H9 (cell line): ENCODE measurements at regions not wholly inside any gene's neighbourhood (a gene's known extent, or its start where the extent isn't known, plus 50 kb on each side); places are given as distances from the start of the nearest gene placed in this dataset.

Experiments
- DNase-seq: peaks from one replicate; pipeline ENCODE4 v3.0.0-alpha.2; 2017
- H2AFZ ChIP-seq: one replicate; pipeline ENCODE4 v1.6.1; 2013; ENCODE audit warnings: mild to moderate bottlenecking, low read length, control low read depth, moderate library complexity
- H2AK5ac ChIP-seq: 2 replicates; pipeline ENCODE4 v1.6.1; 2013; ENCODE audit warnings: low read length, control low read depth, mixed read lengths; ENCODE audit not compliant: insufficient read length
- H2BK120ac ChIP-seq: one replicate; pipeline ENCODE4 v1.6.1; 2013; ENCODE audit warnings: low read depth, mild to moderate bottlenecking, low read length, control low read depth, inconsistent platforms; ENCODE audit not compliant: poor library complexity, severe bottlenecking
- H2BK12ac ChIP-seq: 2 replicates; pipeline ENCODE4 v1.6.1; 2013; ENCODE audit warnings: low read length, control low read depth, mixed read lengths, low read depth; ENCODE audit not compliant: insufficient read length
- H2BK15ac ChIP-seq: 2 replicates; pipeline ENCODE4 v1.6.1; 2013; ENCODE audit warnings: low read depth, low read length, control low read depth
- H2BK20ac ChIP-seq: one replicate; pipeline ENCODE4 v1.6.1; 2013; ENCODE audit warnings: low read depth, mild to moderate bottlenecking, low read length, control low read depth, inconsistent platforms; ENCODE audit not compliant: poor library complexity, severe bottlenecking
- H2BK5ac ChIP-seq: 2 replicates; pipeline ENCODE4 v1.6.1; 2013; ENCODE audit warnings: low read length, control low read depth, mixed read lengths; ENCODE audit not compliant: insufficient read length
- H3K14ac ChIP-seq: 2 replicates; pipeline ENCODE4 v1.6.1; 2013; ENCODE audit warnings: low read length, control low read depth; ENCODE audit not compliant: insufficient read depth
- H3K18ac ChIP-seq: 2 replicates; pipeline ENCODE4 v1.6.1; 2013; ENCODE audit warnings: low read depth, mild to moderate bottlenecking, mixed read lengths, low read length, control low read depth; ENCODE audit not compliant: insufficient read length
- H3K23ac ChIP-seq: 2 replicates; pipeline ENCODE4 v1.6.1; 2013; ENCODE audit warnings: low read length, control low read depth, mixed read lengths, low read depth; ENCODE audit not compliant: insufficient read length
- H3K23me2 ChIP-seq: 2 replicates; pipeline ENCODE4 v1.6.1; 2013; ENCODE audit warnings: low read depth, mild to moderate bottlenecking, mixed read lengths, low read length, control low read depth; ENCODE audit not compliant: insufficient read length, poor library complexity, severe bottlenecking
- H3K27ac ChIP-seq: 2 replicates; pipeline ENCODE4 v1.5.1; 2013; ENCODE audit warnings: low read length, control low read depth, mixed read lengths, low read depth; ENCODE audit not compliant: insufficient read length
- H3K27me3 ChIP-seq: 2 replicates; pipeline ENCODE4 v1.6.1; 2013; ENCODE audit warnings: low read length, control low read depth, inconsistent platforms; ENCODE audit not compliant: insufficient read depth
- H3K4ac ChIP-seq: 2 replicates; pipeline ENCODE4 v1.6.1; 2013; ENCODE audit warnings: low read depth, mild to moderate bottlenecking, control low read depth, inconsistent platforms, low read length, moderate library complexity
- H3K4me1 ChIP-seq: 2 replicates; pipeline ENCODE4 v1.6.1; 2013; ENCODE audit warnings: low read length, control low read depth, inconsistent platforms; ENCODE audit not compliant: insufficient read depth
- H3K4me2 ChIP-seq: 2 replicates; pipeline ENCODE4 v1.6.1; 2013; ENCODE audit warnings: low read length, control low read depth, mixed read lengths; ENCODE audit not compliant: insufficient read length, insufficient read depth
- H3K56ac ChIP-seq: 2 replicates; pipeline ENCODE4 v1.6.1; 2013; ENCODE audit warnings: low read depth, mild to moderate bottlenecking, mixed read lengths, low read length, control low read depth; ENCODE audit not compliant: insufficient read length
- H3K79me1 ChIP-seq: 2 replicates; pipeline ENCODE4 v1.6.1; 2013; ENCODE audit warnings: low read depth, mild to moderate bottlenecking, moderate library complexity, low read length, control low read depth, inconsistent platforms; ENCODE audit not compliant: insufficient read depth, poor library complexity, severe bottlenecking
- H3K79me2 ChIP-seq: 2 replicates; pipeline ENCODE4 v1.6.1; 2013; ENCODE audit warnings: low read length, control low read depth, inconsistent platforms; ENCODE audit not compliant: insufficient read depth
- H3K9ac ChIP-seq: 2 replicates; pipeline ENCODE4 v1.6.1; 2013; ENCODE audit warnings: low read length, control low read depth, mixed read lengths; ENCODE audit not compliant: insufficient read length; ENCODE audit errors: extremely low read depth
- H3K9me3 ChIP-seq: one replicate; pipeline ENCODE4 v1.6.1; 2013; ENCODE audit warnings: low read depth, low read length, inconsistent platforms; ENCODE audit not compliant: control insufficient read depth
- H3T11ph ChIP-seq: one replicate; pipeline ENCODE4 v1.6.1; 2013; ENCODE audit warnings: mild to moderate bottlenecking, low read length, control low read depth, inconsistent platforms
- H4K20me1 ChIP-seq: one replicate; pipeline ENCODE4 v1.6.1; 2013; ENCODE audit not compliant: control insufficient read depth, insufficient read length, insufficient read depth
- H4K5ac ChIP-seq: 2 replicates; pipeline ENCODE4 v1.6.1; 2013; ENCODE audit warnings: low read depth, mild to moderate bottlenecking, mixed read lengths, low read length, control low read depth; ENCODE audit not compliant: insufficient read length
- H4K8ac ChIP-seq: replicated peaks from 2 replicates; pipeline ENCODE4 v1.6.1; 2013; ENCODE audit warnings: low read length, control low read depth, mixed read lengths, low read depth; ENCODE audit not compliant: insufficient read length
- H4K91ac ChIP-seq: 2 replicates; pipeline ENCODE4 v1.6.1; 2013; ENCODE audit warnings: low read depth, mild to moderate bottlenecking, moderate library complexity, mixed read lengths, low read length, control low read depth; ENCODE audit not compliant: insufficient read length
- H3K27ac Mint-ChIP-seq, 3 experiments: 2 replicates in 2 of 3; 3 replicates in 1 of 3; pipeline ENCODE4 v1.8.0; 2020 to 2021; ENCODE audit warnings: mixed read lengths in 3 of 3, mild to moderate bottlenecking in 1 of 3, moderate library complexity in 1 of 3
- H3K27me3 Mint-ChIP-seq: 2 replicates; pipeline ENCODE4 v1.8.0; 2021; ENCODE audit warnings: low read depth, mild to moderate bottlenecking, moderate library complexity, mixed read lengths
- H3K36me3 Mint-ChIP-seq, 3 experiments: 2 replicates in 2 of 3; 3 replicates in 1 of 3; pipeline ENCODE4 v1.8.0; 2020 to 2021; ENCODE audit warnings: low read depth in 3 of 3, mixed read lengths in 3 of 3; ENCODE audit not compliant: insufficient read depth in 1 of 3
- H3K4me1 Mint-ChIP-seq, 2 experiments: 2 replicates each; pipeline ENCODE4 v1.8.0; 2020; ENCODE audit warnings: mixed read lengths in 2 of 2
- H3K4me3 Mint-ChIP-seq, 2 experiments: 2 replicates in 1 of 2; 3 replicates in 1 of 2; pipeline ENCODE4 v1.8.0; 2020 to 2021; ENCODE audit warnings: mild to moderate bottlenecking in 2 of 2, mixed read lengths in 2 of 2, moderate library complexity in 1 of 2
- H3K9me3 Mint-ChIP-seq, 2 experiments: 2 replicates in 1 of 2; 3 replicates in 1 of 2; pipeline ENCODE4 v1.8.0; 2020; ENCODE audit warnings: mild to moderate bottlenecking in 2 of 2, mixed read lengths in 2 of 2, moderate library complexity in 1 of 2
- CTCF ChIP-seq: fragments of 200-600 bp; sonication (generic); conservative IDR thresholded peaks from 3 replicates; pipeline ENCODE4 v1.8.0; 2021; ENCODE audit warnings: antibody characterized with exemption, mild to moderate bottlenecking
- WGBS: extraction: QIAGEN DNeasy Blood & Tissue Kit; methylation state at CpG from one replicate; pipeline ENCODE4 v1.1.7; 2013; ENCODE audit warnings: missing lambda C conversion rate, low lambda C conversion rate, mixed read lengths; ENCODE audit not compliant: insufficient read length; ENCODE audit errors: extremely low coverage; 5-methylcytosine and 5-hydroxymethylcytosine counted together

- no peaks in the 10 kb centered on the region for H3K9me3 ChIP-seq
- no peak for TF ChIP-seq CTCF
- Mint-ChIP-seq H3K36me3 (peaks cover 2 to 18% (median 12%) of the 10 kb centered on the region in 3 experiments), H3K4me3 (peak overlapping the region; percentile 44 to 58; a peak in 4 of 5 replicates), H3K27ac (peak overlapping the region; percentile 94 to 97 (median 95); a peak in 6 of 7 replicates), H3K9me3 (peaks cover 6 to 10% of the 10 kb centered on the region in 2 experiments; a peak in 4 of 5 replicates), H3K27me3 (no peaks in the 10 kb centered on the region), H3K4me1 (peaks cover 44 to 45% of the 10 kb centered on the region in 2 experiments)
- no peaks in the 10 kb centered on the region for H3K23me2 ChIP-seq
- H2AK5ac ChIP-seq: no peak overlapping the region
- H2BK20ac ChIP-seq: no peak overlapping the region
- H3K79me2 ChIP-seq: no peaks in the 10 kb centered on the region
- no peak overlapping the region for H3K4ac ChIP-seq
- H3K79me1 ChIP-seq: no peaks in the 10 kb centered on the region
- no CpG with 5 or more reads among the region's 1 CpG for WGBS
- no peak for DNase-seq
- no peak overlapping the region for H4K91ac ChIP-seq
- H2AFZ ChIP-seq: no peak overlapping the region
- no peak overlapping the region for H3K9ac ChIP-seq
- H2BK15ac ChIP-seq: no peak overlapping the region
- H3K27ac ChIP-seq: peak overlapping the region; percentile 58
- no peak overlapping the region for H4K5ac ChIP-seq
- H4K20me1 ChIP-seq: no peaks in the 10 kb centered on the region
- no peak overlapping the region for H3K23ac ChIP-seq
- H3K27me3 ChIP-seq: no peaks in the 10 kb centered on the region
- H3K4me2 ChIP-seq: peak overlapping the region; percentile 7
- no peak overlapping the region for H2BK12ac ChIP-seq
- no peak overlapping the region for H3K18ac ChIP-seq
- no peak overlapping the region for H4K8ac ChIP-seq
- H3K56ac ChIP-seq: no peak overlapping the region
- no peak overlapping the region for H3T11ph ChIP-seq
- peaks cover 2% of the 10 kb centered on the region; the same call in 1 of the 2 replicates for H3K4me1 ChIP-seq
- no peak overlapping the region for H2BK5ac ChIP-seq
- no peak overlapping the region for H3K14ac ChIP-seq
- H2BK120ac ChIP-seq: no peak overlapping the region
These were observed 1328.2 kb downstream of the OLFM4 start for GRCh38 chr13:54356849-54357248.
